GM19043 (cell line): ENCODE measurements at regions not wholly inside any gene's neighbourhood (a gene's known extent, or its start where the extent isn't known, plus 50 kb on each side); places are given as distances from the start of the nearest gene placed in this dataset.

Source experiments
- ATAC-seq: cut with Tn5 transposase; IDR thresholded peaks from one replicate; pipeline ENCODE4 v1.9.1; 2021; ENCODE audit warnings: low read depth; ENCODE audit not compliant: unreplicated experiment

DNA sequence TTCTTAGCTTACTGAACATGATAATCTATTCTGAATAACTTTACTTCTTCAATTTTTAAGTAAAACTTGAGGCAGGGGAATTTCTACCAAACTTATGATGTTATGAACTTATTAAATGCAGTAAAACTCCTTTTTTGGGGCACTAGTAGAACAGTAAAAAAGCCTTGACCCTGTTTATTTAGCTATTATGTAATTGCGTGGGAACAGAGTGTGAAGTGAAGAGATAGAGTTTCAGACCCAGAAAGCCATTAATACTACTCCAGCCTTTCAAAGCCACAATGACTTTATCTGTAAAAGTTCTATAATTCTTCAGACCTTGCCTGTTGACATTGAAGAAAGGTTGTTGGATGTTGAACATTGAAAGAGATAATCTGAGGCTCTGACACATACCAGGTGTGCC is 638.8 kb upstream of the GRM7 start:
- no peak for ATAC-seq

DNA sequence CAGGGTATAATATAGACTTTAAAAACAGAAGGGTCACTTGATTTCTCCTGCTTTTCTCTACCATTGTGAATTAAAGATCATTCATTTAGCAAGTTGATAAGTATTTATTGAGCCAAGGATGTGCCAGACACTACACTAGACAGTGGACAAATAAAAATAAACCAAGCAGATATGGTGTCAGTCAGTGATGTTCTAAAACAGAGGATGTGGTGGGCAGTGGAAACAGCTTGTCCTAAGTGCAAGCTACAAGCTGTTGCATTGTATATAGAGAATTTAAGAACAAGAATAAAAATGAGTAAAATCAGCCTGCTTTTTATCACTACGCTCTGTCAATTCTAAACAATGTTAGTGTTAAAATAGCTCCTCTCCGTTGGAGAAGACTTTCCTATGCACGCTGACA is 637.3 kb upstream of the GRM7 start:
- ATAC-seq: no peak

DNA sequence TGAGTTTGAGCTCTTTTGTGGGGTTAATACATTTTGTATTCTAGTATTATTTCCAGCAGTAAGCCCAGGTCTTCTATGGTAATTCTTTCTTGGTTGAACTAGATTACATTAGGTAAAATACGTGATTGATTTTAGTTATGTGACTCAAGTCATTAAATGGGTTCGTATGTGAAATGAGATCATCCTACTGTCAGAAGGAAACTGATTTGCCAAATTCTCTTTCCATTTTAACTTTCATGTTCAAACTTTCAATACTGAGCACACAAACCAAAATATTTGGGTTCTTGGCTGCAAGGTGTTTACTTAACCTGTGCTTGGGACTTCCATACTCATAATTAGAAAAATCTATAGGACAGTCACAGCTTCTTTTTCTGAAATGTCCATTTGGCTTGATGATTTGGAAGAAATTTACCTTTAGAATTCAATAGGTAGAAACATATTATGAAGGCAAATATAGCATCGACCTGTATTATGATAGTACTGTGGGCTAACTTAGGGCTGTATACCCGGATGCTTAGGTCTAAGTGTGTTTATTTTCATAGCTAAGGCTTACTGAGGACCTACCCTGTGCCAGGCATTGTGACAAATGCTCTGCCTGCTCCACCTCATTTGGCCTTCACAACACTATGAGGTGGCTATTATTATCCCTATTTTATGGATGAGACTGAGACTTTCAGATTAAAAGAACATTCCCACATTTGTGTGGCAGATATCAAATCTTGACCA is 631.8 kb upstream of the GRM7 start:
- ATAC-seq: no peak

DNA sequence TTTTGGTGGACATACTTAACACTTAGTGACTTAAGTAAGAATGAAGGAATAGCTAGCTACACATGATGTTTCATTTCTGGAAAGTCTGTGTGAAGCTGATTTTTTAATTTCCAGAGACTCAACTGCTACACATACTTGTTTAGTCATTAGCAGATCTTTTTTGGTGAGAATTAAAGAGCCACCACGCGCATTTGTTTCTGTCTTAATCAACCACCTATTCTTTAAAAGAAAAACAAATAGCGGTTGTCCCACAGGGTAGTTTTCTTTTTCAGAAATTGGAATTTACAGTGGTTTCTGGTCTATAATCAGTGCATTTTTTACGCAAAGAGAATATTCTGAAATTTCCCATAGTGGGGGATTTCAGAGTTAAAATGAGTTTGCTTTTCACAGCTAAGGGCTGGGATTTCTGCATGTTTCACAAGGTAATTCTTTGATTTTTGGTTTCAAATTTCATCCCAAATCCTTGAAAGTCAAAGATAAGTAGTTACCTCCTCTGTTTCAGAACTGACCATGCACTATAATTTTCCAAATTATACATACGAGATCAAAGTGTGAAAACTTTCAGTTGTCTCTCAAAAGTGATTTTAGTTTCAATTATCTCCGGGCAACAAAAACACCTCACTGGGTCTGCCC is 631.0 kb upstream of the GRM7 start:
- no peak for ATAC-seq

DNA sequence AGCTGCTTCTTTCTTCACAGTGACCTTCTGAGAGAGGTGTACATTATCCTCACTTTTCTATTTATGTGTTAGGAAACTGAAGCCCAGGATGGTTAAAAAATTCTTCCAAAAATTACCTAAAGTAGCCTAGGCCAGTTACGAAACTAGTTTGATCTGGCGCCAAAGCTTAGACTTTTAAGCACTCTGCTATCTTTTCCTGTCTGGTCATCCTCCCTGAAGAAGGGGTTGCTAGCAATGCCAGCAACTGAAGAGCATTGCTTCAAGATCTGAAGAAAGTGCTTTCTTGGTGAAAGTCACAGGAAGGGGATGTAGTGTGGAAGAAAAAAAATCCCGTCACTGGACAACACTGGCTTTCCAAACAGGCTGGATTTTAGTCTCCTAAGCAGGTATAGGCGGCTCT is 618.8 kb upstream of the GRM7 start:
- ATAC-seq: no peak

GRCh38 chr3:6248528-6248927 is 612.4 kb upstream of the GRM7 start:
- ATAC-seq: no peak

DNA sequence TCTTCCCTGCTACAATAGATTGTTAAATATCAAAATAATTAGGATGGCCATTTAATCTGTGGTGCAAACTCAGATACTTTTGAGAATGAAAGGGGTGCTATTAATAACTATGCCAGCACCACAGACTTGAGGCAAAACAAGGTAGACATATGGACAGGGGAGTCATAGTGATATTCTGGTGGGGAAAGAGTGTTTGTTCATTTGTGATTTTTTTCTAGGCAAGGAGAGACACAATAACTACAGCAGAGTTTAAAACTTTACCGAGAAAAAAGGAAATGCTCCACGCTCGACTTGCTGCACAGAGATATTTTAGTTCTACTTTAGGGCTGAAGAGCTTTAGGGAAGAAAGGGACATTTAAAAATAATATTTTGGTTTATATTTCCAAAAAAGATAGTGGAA is 611.2 kb upstream of the GRM7 start:
- peak; percentile 67 for ATAC-seq

DNA sequence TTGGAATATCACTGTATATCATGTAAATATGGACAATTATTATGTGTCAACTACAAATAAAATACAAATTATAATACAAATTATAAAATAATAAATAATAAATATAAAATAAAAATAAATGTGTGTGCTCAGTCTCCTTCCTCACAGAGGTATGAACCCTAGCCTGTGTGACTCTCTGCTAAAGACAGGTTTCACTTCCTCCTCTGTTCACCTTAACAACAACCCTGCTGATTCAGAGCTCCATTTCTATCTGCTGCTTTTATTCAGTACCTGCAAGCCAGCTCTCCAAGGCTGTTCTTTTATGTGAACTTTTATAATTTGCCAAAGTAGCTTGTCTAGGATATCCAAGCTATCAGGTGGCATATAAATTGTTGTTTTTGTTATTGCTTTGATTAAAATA is 610.7 kb upstream of the GRM7 start:
- ATAC-seq: peak; percentile 94

DNA sequence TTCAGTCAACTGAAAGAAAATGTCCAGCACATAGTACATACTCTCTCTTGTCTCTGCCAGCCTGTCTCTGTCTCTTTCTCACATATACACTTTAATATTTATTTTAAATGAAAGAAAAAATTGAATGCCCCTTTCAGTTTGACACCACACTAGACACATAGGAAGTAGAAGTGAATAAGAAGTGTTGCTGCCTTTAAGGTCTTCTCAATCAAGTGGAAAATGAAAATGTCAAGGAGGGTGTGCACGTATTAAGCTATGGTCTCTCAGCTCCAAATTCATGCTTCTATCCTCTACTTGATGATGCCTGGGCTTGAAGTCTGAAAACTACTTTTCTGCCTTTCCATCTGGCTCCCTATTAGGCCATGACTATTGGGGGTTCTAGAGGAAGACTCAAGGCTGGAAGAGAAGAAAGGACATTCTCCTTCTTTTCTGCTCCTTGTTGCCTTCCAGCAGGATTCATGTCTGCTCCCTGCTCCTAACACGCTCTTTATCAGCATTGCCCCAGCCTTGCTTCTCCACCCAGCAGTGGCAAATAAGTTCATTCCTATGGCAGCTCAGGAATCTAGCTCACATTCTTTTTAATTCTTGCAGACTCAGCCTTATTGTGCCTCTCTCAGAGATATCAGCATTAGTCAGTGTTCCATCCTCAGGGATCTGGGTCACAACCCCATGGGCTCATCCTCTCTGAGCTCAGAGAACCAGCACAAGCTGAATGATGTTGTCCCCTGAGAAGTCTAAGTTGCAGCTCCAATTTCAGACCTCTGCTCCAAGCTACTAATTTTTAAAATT is 609.1 kb upstream of the GRM7 start:
- no peak for ATAC-seq

- ATAC-seq: no peak
Observed at GRCh38 chr3:6254490-6254889, 606.4 kb upstream of the GRM7 start.

- ATAC-seq: no peak
Observed at GRCh38 chr3:6255229-6255628, 605.7 kb upstream of the GRM7 start.

DNA sequence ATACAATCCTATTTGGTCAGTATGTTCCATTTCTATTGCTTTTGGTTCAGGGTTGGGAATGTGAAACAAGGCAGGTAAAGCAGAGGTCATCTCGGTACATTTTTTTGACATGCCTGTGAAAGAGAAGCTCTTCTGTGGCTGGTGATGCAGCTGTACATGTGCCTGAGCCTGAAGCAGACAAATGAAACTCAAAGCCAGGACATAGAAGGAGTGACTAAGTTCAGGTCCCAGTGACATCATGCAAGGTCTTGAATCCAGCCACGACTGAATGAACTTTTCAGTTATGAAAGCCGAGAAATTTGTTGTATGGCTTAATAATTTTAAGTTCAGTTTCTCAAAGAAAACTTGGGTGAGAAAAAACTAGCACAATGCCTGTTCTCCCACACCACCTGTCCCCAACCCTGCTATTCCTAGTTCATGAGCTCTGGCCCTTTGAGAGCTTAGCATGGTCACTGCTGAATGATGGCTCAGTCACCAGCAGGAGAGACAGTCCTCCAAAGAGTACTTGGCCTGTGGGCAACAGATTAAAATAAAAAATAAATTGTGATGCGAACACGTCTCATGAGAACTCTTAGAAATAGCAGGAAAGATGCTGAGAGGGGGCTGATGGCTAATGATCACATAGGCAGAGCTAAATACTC is 600.2 kb upstream of the GRM7 start:
- ATAC-seq: no peak

- ATAC-seq: no peak
Observed at GRCh38 chr3:6262010-6262409, 598.9 kb upstream of the GRM7 start.

DNA sequence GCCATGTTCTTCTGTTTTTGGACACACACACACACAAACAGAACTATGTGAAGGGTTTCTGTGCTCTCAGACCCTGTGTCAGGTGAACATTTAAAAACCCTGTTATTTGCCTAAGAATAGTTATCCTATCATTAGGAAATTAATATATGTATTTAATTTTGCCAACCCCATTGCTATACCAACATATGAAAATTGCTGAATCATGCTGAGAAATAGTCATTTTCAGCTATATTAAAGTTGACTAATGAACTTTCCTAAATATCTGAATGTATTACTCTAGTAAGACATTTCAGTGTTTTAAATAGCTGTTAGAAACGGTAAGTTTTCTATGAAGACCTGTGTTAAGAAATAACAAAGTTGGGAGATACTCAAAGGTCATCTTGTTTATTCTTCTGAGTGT is 596.9 kb upstream of the GRM7 start:
- ATAC-seq: no peak

DNA sequence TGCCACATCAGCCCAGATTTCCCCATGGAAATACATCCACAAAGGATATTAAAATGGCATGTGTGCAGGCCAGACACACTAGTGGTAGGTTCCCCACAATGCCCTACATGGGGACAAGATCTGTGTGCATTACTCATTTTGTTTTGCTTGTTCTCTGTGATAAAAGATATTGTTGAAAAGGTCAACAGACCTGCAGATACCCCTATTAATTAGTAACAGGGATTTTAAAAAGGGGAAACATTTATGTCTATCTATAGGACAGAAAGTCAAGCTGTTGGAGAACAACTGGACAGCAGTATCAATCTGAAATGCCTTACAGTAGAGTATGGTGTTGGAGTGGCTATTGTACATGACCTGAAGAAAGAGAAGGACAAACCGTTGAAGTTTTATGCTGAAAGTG is 596.0 kb upstream of the GRM7 start:
- ATAC-seq: no peak

GRCh38 chr3:6266135-6266534 is 594.8 kb upstream of the GRM7 start:
- no peak for ATAC-seq

- ATAC-seq: no peak
Observed at GRCh38 chr3:6273878-6274277, 587.0 kb upstream of the GRM7 start.

GRCh38 chr3:6281662-6282061 is 579.3 kb upstream of the GRM7 start:
- ATAC-seq: no peak

DNA sequence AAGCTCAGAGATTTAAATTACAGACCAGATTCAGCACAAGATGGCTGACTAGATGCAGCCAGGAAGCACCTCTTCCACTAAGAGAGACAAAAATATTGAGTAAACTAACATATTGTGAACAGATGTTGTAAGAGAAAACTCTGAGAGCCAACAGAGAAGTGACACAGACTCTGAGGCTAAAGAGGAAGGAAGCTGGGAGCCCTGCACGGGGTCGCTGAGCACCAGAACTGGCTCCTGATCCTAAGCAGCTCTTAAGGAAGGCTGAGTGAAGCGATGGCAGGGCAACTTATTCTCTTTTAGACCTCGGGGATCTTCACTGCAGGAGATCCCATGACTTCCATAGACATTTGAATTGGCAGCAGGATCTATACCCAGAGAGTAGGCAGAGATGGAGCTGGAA is 578.0 kb upstream of the GRM7 start:
- no peak for ATAC-seq

GRCh38 chr3:6287088-6287875 is 573.6 kb upstream of the GRM7 start:
- no peak for ATAC-seq

DNA sequence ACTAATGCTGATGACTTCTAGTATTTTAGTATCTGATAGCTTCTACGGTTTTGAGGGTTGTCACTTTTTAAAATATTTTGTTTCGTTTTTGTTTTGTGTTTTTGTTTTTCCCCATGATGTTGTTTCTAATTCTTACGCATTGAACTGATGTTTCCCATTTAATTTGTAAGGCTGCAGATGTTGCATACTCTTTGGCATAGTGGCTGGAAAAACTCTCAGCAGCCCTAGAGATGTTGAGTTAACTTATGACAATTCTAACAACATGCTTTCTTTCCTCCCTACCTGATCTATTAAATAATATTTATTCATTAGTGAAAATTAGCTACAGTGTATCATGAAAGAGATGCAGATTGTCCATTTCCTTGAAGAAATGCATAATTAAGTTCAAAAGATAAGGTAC is 559.3 kb upstream of the GRM7 start:
- no peak for ATAC-seq
